ENCODE measurements at regions not wholly inside any gene's neighbourhood (a gene's known extent, or its start where the extent isn't known, plus 50 kb on each side); places are given as distances from the start of the nearest gene placed in this dataset.

- Histone ChIP-seq H3K4me2 (ENCODE audit: low read length) (no peak overlapping the region), H2AFZ (ENCODE audit: insufficient read depth, low read length, poor library complexity) (no peak overlapping the region), H3K4ac (ENCODE audit: low read depth, low read length) (no peak overlapping the region), H3K9me3 (ENCODE audit: insufficient read depth, low read depth, low read length) (no peaks in the 10 kb centered on the region), H2BK12ac (ENCODE audit: low read length) (no peak overlapping the region), H3K27me3 (ENCODE audit: insufficient read depth, low read length) (no peaks in the 10 kb centered on the region), H2BK5ac (ENCODE audit: low read depth, low read length, poor library complexity) (no peak overlapping the region), H3K79me1 (ENCODE audit: low read length) (no peaks in the 10 kb centered on the region), H4K8ac (ENCODE audit: low read depth, low read length) (no peak overlapping the region), H2AK5ac (ENCODE audit: low read length) (no peak overlapping the region), H3K18ac (ENCODE audit: low read length) (no peak overlapping the region), H4K12ac (ENCODE audit: low read depth, low read length) (no peak overlapping the region), H3K79me2 (ENCODE audit: control insufficient read depth, insufficient read depth, low read length, poor library complexity) (no peaks in the 10 kb centered on the region), H3K14ac (ENCODE audit: low read length) (no peak overlapping the region), H2BK120ac (ENCODE audit: insufficient read depth, low read length, poor library complexity) (no peak overlapping the region), H3K23ac (ENCODE audit: low read length) (no peak overlapping the region), H3K4me3 (ENCODE audit: low read depth, low read length) (no peak overlapping the region), H3K4me1 (ENCODE audit: control insufficient read depth in 1 of 2, insufficient read depth in 2 of 2, low read length in 2 of 2) (no peaks in the 10 kb centered on the region), H3K9ac (ENCODE audit: low read length) (no peak overlapping the region), H3K36me3 (ENCODE audit: control insufficient read depth in 1 of 2, insufficient read depth in 2 of 2, low read length in 2 of 2) (no peaks in the 10 kb centered on the region), H4K91ac (ENCODE audit: low read depth, low read length) (no peak overlapping the region), H3K27ac (ENCODE audit: low read depth, low read length) (no peak overlapping the region)
- WGBS (ENCODE audit: extremely low coverage, insufficient coverage, insufficient read length) = no CpG with 5 or more reads among the region's 6 CpGs
- no peak for DNase-seq
These were observed 70.2 kb downstream of the HRH4 start for GRCh38 chr18:24530630-24531111.

GRCh38 chr18:24534271-24534670, 73.8 kb downstream of the HRH4 start:
- Histone ChIP-seq H3K27ac (ENCODE audit: low read depth, low read length) (no peak overlapping the region), H3K9me3 (ENCODE audit: insufficient read depth, low read depth, low read length) (no peaks in the 10 kb centered on the region), H3K14ac (ENCODE audit: low read length) (no peak overlapping the region), H3K4me1 (ENCODE audit: control insufficient read depth in 1 of 2, insufficient read depth in 2 of 2, low read length in 2 of 2) (peaks cover 0 to 2% of the 10 kb centered on the region in 2 experiments), H2AK5ac (ENCODE audit: low read length) (no peak overlapping the region), H3K4me3 (ENCODE audit: low read depth, low read length) (no peak overlapping the region), H3K79me2 (ENCODE audit: control insufficient read depth, insufficient read depth, low read length, poor library complexity) (no peaks in the 10 kb centered on the region), H3K36me3 (ENCODE audit: control insufficient read depth in 1 of 2, insufficient read depth in 2 of 2, low read length in 2 of 2) (no peaks in the 10 kb centered on the region), H3K27me3 (ENCODE audit: insufficient read depth, low read length) (no peaks in the 10 kb centered on the region), H3K23ac (ENCODE audit: low read length) (no peak overlapping the region), H2BK120ac (ENCODE audit: insufficient read depth, low read length, poor library complexity) (no peak overlapping the region), H3K4me2 (ENCODE audit: low read length) (no peak overlapping the region), H3K79me1 (ENCODE audit: low read length) (no peaks in the 10 kb centered on the region), H2BK12ac (ENCODE audit: low read length) (no peak overlapping the region), H3K9ac (ENCODE audit: low read length) (no peak overlapping the region), H3K4ac (ENCODE audit: low read depth, low read length) (no peak overlapping the region), H2AFZ (ENCODE audit: insufficient read depth, low read length, poor library complexity) (no peak overlapping the region), H2BK5ac (ENCODE audit: low read depth, low read length, poor library complexity) (no peak overlapping the region), H3K18ac (ENCODE audit: low read length) (no peak overlapping the region), H4K91ac (ENCODE audit: low read depth, low read length) (no peak overlapping the region), H4K8ac (ENCODE audit: low read depth, low read length) (no peak overlapping the region), H4K12ac (ENCODE audit: low read depth, low read length) (no peak overlapping the region)
- WGBS (ENCODE audit: extremely low coverage, insufficient coverage, insufficient read length) = no CpG with 5 or more reads among the region's 6 CpGs
- no peak for DNase-seq

GRCh38 chr18:24534737-24535136, 74.3 kb downstream of the HRH4 start:
- H3K4me1 ChIP-seq (ENCODE audit: control insufficient read depth in 1 of 2, insufficient read depth in 2 of 2, low read length in 2 of 2) = peaks cover 0 to 2% of the 10 kb centered on the region in 2 experiments
- no peak overlapping the region for H3K4ac ChIP-seq (ENCODE audit: low read depth, low read length)
- no peak overlapping the region for H2BK5ac ChIP-seq (ENCODE audit: low read depth, low read length, poor library complexity)
- no peak overlapping the region for H2AFZ ChIP-seq (ENCODE audit: insufficient read depth, low read length, poor library complexity)
- H3K4me2 ChIP-seq (ENCODE audit: low read length) = no peak overlapping the region
- no peaks in the 10 kb centered on the region for H3K36me3 ChIP-seq (ENCODE audit: control insufficient read depth in 1 of 2, insufficient read depth in 2 of 2, low read length in 2 of 2)
- H3K79me2 ChIP-seq (ENCODE audit: control insufficient read depth, insufficient read depth, low read length, poor library complexity) = no peaks in the 10 kb centered on the region
- no peak overlapping the region for H4K8ac ChIP-seq (ENCODE audit: low read depth, low read length)
- H3K9ac ChIP-seq (ENCODE audit: low read length) = no peak overlapping the region
- H3K9me3 ChIP-seq (ENCODE audit: insufficient read depth, low read depth, low read length) = no peaks in the 10 kb centered on the region
- no peak overlapping the region for H4K91ac ChIP-seq (ENCODE audit: low read depth, low read length)
- H3K14ac ChIP-seq (ENCODE audit: low read length) = no peak overlapping the region
- H3K27ac ChIP-seq (ENCODE audit: low read depth, low read length) = no peak overlapping the region
- H3K79me1 ChIP-seq (ENCODE audit: low read length) = no peaks in the 10 kb centered on the region
- no peak overlapping the region for H2AK5ac ChIP-seq (ENCODE audit: low read length)
- H2BK12ac ChIP-seq (ENCODE audit: low read length) = no peak overlapping the region
- DNase-seq = no peak
- no peak overlapping the region for H4K12ac ChIP-seq (ENCODE audit: low read depth, low read length)
- H2BK120ac ChIP-seq (ENCODE audit: insufficient read depth, low read length, poor library complexity) = no peak overlapping the region
- no CpG with 5 or more reads among the region's 4 CpGs for WGBS (ENCODE audit: extremely low coverage, insufficient coverage, insufficient read length)
- H3K27me3 ChIP-seq (ENCODE audit: insufficient read depth, low read length) = no peaks in the 10 kb centered on the region
- no peak overlapping the region for H3K18ac ChIP-seq (ENCODE audit: low read length)
- no peak overlapping the region for H3K23ac ChIP-seq (ENCODE audit: low read length)
- H3K4me3 ChIP-seq (ENCODE audit: low read depth, low read length) = no peak overlapping the region

- no peak overlapping the region for H4K12ac ChIP-seq (ENCODE audit: low read depth, low read length)
- H3K79me1 ChIP-seq (ENCODE audit: low read length) = no peaks in the 10 kb centered on the region
- no peak overlapping the region for H2BK5ac ChIP-seq (ENCODE audit: low read depth, low read length, poor library complexity)
- no peak overlapping the region for H2AK5ac ChIP-seq (ENCODE audit: low read length)
- H4K8ac ChIP-seq (ENCODE audit: low read depth, low read length) = no peak overlapping the region
- peaks cover 0 to 2% of the 10 kb centered on the region in 2 experiments for H3K4me1 ChIP-seq (ENCODE audit: control insufficient read depth in 1 of 2, insufficient read depth in 2 of 2, low read length in 2 of 2)
- DNase-seq = no peak
- H3K4me3 ChIP-seq (ENCODE audit: low read depth, low read length) = no peak overlapping the region
- no peak overlapping the region for H3K27ac ChIP-seq (ENCODE audit: low read depth, low read length)
- no peak overlapping the region for H4K91ac ChIP-seq (ENCODE audit: low read depth, low read length)
- H3K23ac ChIP-seq (ENCODE audit: low read length) = no peak overlapping the region
- WGBS (ENCODE audit: extremely low coverage, insufficient coverage, insufficient read length) = no CpG with 5 or more reads among the region's 3 CpGs
- H3K79me2 ChIP-seq (ENCODE audit: control insufficient read depth, insufficient read depth, low read length, poor library complexity) = no peaks in the 10 kb centered on the region
- no peak overlapping the region for H3K4ac ChIP-seq (ENCODE audit: low read depth, low read length)
- no peaks in the 10 kb centered on the region for H3K27me3 ChIP-seq (ENCODE audit: insufficient read depth, low read length)
- H3K9ac ChIP-seq (ENCODE audit: low read length) = no peak overlapping the region
- H2AFZ ChIP-seq (ENCODE audit: insufficient read depth, low read length, poor library complexity) = no peak overlapping the region
- H3K9me3 ChIP-seq (ENCODE audit: insufficient read depth, low read depth, low read length) = no peaks in the 10 kb centered on the region
- no peak overlapping the region for H2BK120ac ChIP-seq (ENCODE audit: insufficient read depth, low read length, poor library complexity)
- no peak overlapping the region for H2BK12ac ChIP-seq (ENCODE audit: low read length)
- H3K36me3 ChIP-seq (ENCODE audit: control insufficient read depth in 1 of 2, insufficient read depth in 2 of 2, low read length in 2 of 2) = no peaks in the 10 kb centered on the region
- no peak overlapping the region for H3K14ac ChIP-seq (ENCODE audit: low read length)
- H3K18ac ChIP-seq (ENCODE audit: low read length) = no peak overlapping the region
- no peak overlapping the region for H3K4me2 ChIP-seq (ENCODE audit: low read length)
These were observed 75.3 kb downstream of the HRH4 start for GRCh38 chr18:24535527-24536295.
